22Rv1 (cell line): ENCODE measurements at regions not wholly inside any gene's neighbourhood (a gene's known extent, or its start where the extent isn't known, plus 50 kb on each side); places are given as distances from the start of the nearest gene placed in this dataset.

Experiments
- H3K27ac ChIP-seq: fragments of 450-650 bp; 2 replicates; pipeline ENCODE4 v1.5.1; 2017
- ZFX ChIP-seq: fragments of 450-650 bp; IDR thresholded peaks from 2 replicates; pipeline ENCODE4 v1.6.1; 2017; ENCODE audit warnings: antibody characterized with exemption, borderline replicate concordance
- TF ChIP-seq, protein P1 (sequence below): fragments of 450-650 bp; IDR thresholded peaks from 2 replicates; pipeline ENCODE4 v1.5.1; 2017; ENCODE audit warnings: mild to moderate bottlenecking

- TF ChIP-seq, protein P1, sequence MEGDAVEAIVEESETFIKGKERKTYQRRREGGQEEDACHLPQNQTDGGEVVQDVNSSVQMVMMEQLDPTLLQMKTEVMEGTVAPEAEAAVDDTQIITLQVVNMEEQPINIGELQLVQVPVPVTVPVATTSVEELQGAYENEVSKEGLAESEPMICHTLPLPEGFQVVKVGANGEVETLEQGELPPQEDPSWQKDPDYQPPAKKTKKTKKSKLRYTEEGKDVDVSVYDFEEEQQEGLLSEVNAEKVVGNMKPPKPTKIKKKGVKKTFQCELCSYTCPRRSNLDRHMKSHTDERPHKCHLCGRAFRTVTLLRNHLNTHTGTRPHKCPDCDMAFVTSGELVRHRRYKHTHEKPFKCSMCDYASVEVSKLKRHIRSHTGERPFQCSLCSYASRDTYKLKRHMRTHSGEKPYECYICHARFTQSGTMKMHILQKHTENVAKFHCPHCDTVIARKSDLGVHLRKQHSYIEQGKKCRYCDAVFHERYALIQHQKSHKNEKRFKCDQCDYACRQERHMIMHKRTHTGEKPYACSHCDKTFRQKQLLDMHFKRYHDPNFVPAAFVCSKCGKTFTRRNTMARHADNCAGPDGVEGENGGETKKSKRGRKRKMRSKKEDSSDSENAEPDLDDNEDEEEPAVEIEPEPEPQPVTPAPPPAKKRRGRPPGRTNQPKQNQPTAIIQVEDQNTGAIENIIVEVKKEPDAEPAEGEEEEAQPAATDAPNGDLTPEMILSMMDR = no peak
- no peak for TF ChIP-seq ZFX
- H3K27ac ChIP-seq = no peak overlapping the region
These were observed 164.6 kb upstream of the LINGO1 start for GRCh38 chr15:77797270-77797669.

DNA sequence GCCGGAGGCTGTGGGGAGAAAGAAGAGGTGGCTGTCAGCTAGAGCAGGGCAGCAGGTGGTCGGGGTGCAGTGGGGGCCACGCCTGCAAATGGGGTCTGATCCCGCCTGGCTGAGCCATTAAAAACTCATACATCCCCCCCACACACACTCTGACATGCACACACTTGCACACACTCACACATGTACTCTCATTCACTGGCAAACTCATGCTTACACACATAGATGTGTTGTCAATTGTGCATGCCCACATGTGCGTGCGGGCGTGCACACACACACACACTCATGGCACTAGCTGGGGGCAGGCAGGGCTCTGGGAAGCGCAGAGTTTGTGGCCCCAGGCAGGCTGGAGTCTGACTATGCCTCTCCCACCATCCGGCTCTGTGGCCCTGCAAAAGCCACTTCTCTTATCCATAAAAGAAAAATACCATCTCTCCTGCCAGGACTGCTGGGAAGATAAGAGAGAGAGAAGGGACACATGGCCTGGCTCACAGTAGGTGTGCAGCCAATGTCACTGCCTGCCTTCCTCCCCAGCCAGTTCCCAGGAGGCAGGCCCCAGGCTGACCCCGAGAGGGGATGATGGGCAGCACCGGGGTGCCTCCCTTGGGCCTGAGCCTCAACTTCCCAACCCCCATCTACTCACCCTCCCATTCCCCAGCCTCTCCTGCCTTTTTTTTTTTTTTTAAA, 163.5 kb upstream of the LINGO1 start:
- no peak overlapping the region for H3K27ac ChIP-seq
- no peak for TF ChIP-seq ZFX
- TF ChIP-seq, protein P1 = no peak

DNA sequence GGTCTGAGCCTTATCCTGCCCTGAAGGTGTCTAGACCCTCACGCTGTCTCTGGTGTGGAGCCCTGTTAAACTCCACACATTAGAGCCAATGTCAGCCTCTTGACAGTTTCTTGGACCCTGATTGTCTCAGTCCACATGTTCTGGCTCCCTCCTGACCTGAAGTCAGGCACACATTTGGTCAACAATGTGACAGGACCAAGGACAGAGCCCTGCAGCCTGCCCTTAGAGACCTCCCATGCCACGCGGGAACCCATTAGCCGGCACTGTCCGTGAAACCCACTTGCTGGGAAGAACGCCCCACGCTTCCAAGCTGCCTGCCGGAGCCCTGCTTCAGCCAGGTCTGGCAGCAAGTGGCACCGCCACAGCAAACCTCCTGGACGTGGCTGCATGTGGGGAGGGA, 162.7 kb upstream of the LINGO1 start:
- TF ChIP-seq, protein P1 = no peak
- no peak for TF ChIP-seq ZFX

DNA sequence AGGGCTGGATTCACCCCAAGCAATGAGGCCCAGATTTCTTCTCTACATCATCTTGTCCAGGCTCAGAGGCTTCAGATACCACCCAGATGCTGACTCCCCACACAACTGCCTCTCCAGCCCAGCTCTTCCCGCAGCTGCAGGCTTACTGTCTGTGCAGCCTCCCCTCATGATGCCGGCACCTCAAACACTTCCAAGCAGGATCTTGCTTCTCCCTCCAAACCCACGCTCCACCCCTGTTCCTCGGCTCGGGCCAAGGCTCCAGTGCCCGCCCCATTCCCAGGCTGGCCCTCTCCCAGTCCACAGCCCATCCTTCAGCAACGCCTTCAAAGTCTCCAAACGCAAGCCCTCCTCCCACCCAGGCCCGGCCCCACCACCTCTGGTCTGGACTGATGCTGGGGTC, 159.2 kb upstream of the LINGO1 start:
- no peak for TF ChIP-seq ZFX
- TF ChIP-seq, protein P1 = no peak
- no peak overlapping the region for H3K27ac ChIP-seq

More for the DNA sequence above, 162.7 kb upstream of the LINGO1 start:
- no peak overlapping the region for H3K27ac ChIP-seq

GRCh38 chr15:77790481-77790880, 157.8 kb upstream of the LINGO1 start:
- no peak for TF ChIP-seq ZFX
- TF ChIP-seq, protein P1 = no peak
- H3K27ac ChIP-seq = no peak overlapping the region

DNA sequence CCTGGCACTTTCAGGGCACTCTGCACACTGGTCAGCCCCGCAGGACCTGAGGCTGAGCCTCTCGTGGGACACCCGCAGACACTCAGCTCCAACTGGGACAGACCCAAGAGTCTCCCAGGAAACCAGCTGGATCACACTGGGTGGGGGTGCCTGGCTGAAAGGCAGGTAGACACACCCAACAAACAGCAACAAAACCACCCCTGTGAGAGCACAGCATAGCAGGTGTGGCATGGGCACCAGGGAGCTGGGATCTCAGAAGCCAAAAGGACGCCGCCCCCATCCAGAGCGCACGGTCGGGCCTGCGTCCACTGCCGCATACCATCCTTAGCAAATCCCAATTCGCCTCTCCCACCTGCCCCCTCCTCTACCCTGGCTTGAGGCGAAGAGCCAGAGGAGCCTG, 154.2 kb upstream of the LINGO1 start:
- no peak for TF ChIP-seq ZFX
- TF ChIP-seq, protein P1 = no peak
- H3K27ac ChIP-seq = no peak overlapping the region

- TF ChIP-seq, protein P1 = no peak
- TF ChIP-seq ZFX = no peak
- H3K27ac ChIP-seq = no peak overlapping the region
These were observed 153.6 kb upstream of the LINGO1 start for GRCh38 chr15:77786181-77786890.
